Kasumi-1 (cell line): ENCODE measurements at regions not wholly inside any gene's neighbourhood (a gene's known extent, or its start where the extent isn't known, plus 50 kb on each side); places are given as distances from the start of the nearest gene placed in this dataset.
"Not testable (repeated sequence)": the region's sequence is repeated elsewhere in the genome, so short reads cannot be mapped to it uniquely, and the experiment has no call there.

Source experiments
- DNase-seq, 2 experiments: peaks; one replicate each; lab custom pipeline; 2025; lab: John Stamatoyannopoulos, UW

GRCh38 chr15:87477737-87478686, 778.5 kb downstream of the NTRK3 start:
- DNase-seq: no peak

GRCh38 chr15:87477026-87477425, 779.5 kb downstream of the NTRK3 start:
- DNase-seq: no peak

DNA sequence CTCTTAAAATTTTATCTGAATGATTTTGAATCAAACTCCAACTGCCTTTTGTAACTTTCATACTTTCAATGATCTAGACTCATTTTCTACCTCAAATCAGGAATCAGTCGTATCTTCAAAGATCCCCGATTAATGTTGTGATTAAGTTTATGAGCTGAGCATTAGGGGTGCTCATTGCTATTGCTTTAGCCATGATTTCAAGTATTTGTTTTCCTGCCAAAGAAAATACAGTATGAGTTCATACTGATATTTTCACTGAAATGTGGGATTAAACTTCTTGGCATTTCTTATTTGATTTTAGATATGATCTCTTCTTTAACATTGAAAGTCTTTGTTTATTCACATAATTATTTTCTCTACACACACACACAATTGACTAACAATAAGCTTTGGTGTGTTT, 785.6 kb downstream of the NTRK3 start:
- DNase-seq: no peak

GRCh38 chr15:87463956-87464355, 792.6 kb downstream of the NTRK3 start:
- DNase-seq: not testable (repeated sequence)

DNA sequence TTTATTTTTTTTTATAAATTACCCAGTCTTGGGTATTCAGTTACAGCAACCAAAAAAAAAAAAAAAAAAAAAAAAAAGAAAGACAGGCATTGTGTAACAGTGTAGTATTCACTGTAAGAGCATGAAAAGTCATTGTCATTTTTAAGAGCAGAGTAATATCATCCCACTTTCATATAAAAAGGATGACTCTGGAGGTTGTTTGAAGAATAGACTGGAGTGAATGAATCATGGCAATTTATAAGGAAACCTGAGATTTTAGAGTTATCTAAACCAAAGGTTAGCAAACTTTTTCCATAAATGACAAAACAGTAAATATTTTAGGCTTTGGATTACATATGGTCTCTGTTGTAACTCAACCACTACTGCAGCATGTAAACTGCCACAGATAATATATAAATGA, 794.9 kb downstream of the NTRK3 start:
- no peak for DNase-seq

GRCh38 chr15:87454860-87455259, 801.7 kb downstream of the NTRK3 start:
- no peak for DNase-seq

- DNase-seq: no peak
These were observed 806.2 kb downstream of the NTRK3 start for GRCh38 chr15:87450314-87450713.

GRCh38 chr15:87439090-87439489, 817.4 kb downstream of the NTRK3 start:
- no peak for DNase-seq

GRCh38 chr15:87433871-87434270, 822.7 kb downstream of the NTRK3 start:
- no peak for DNase-seq

DNA sequence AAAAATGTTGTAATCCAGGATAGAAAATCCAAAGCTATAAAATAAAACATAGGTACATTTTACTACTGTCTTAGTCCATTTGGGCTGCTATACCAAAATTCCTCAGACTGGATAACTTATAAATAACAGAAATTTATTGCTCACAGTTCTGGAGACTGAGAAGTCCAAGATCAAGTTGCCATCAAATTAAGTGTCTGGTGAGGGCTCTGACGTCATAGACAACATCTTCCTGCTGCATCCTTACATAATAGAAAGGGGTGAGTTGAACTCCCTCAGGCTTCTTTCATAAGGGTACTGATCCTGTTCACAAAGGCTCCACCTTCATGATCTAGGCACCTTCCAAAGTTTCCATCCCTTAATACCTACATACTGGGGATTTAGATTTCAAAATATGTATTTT, 826.8 kb downstream of the NTRK3 start:
- no peak for DNase-seq

- DNase-seq: no peak
These were observed 836.5 kb downstream of the NTRK3 start for GRCh38 chr15:87420017-87420416.

- no peak for DNase-seq
These were observed 837.2 kb downstream of the NTRK3 start for GRCh38 chr15:87419344-87419743.

GRCh38 chr15:87416591-87417257, 839.8 kb downstream of the NTRK3 start:
- DNase-seq: no peak

DNA sequence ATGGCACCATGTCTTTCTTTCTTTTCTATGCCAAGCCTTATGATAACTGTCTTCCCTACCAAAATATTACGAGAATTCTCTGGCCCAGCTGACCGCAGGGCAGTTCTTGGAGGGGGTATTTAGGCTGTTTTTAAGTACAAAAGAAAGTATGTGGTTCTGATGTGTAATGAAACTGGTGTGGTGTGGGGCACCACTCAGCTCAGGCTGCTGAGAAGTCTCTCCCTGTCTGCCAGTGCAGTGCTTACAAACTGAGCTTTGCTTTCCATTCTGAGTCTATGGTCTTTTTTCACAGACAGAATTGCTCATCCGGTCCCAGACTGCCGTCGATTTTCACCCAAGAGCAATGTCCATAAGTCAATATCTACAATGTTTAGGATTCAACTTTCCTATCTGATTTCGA, 847.6 kb downstream of the NTRK3 start:
- no peak for DNase-seq

DNA sequence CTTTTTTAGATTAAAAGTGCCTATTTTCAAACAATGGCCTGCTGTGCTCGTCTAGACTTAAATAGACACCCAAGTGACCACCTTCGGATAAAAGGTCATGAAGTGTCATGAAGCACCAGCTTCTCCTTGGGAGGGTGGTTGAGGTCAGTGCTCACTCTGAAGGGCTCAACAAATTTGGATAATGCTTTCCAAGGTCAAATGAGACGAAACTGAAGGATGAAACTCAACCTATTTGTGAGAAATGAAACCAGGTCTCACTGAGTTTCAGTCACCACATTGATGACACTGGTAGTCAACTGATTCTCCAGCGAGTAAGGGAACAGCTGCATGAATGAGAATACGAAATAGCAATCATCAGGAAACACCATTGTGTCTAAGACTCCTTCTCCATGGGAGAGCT, 852.6 kb downstream of the NTRK3 start:
- no peak for DNase-seq

DNA sequence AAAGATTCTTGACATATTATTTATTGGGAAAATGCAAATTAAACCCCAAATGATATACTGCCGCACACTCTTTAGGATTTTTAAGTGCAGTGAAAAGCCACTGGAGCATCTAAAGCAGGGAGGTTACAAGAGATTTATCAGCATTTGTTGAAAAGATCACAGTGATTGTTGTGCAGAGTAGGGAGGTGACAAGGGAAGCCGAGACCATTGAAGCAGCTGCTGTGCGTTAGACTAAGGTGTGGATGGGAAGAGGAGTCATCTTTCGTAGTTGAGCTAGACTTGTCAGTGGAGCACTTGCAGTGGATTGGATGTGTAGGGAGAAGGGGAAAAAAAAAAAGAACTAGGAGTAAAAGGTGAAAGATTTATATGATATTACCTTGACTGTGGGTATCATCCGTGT, 854.6 kb downstream of the NTRK3 start:
- DNase-seq: no peak

GRCh38 chr15:87394676-87395075, 861.9 kb downstream of the NTRK3 start:
- DNase-seq: no peak

GRCh38 chr15:87387766-87388165, 868.8 kb downstream of the NTRK3 start:
- no peak for DNase-seq

DNA sequence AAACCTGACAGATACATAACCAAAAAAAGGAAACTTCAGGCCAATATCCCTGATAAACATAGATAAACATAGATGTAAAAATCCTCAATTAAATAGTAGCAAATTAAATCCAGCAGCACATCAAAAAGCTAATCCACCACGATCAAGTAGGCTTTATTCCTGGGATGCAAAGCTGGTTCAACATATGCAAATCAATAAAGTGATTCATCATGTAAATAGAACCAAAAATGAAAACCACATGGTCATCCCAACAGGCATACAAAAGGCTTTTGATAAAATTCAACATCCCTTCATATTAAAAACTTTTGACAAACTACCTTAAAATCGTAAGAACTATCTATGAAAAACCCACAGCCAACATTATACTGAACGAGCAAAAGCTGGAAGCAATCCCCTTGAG, 882.2 kb downstream of the NTRK3 start:
- DNase-seq: no peak

DNA sequence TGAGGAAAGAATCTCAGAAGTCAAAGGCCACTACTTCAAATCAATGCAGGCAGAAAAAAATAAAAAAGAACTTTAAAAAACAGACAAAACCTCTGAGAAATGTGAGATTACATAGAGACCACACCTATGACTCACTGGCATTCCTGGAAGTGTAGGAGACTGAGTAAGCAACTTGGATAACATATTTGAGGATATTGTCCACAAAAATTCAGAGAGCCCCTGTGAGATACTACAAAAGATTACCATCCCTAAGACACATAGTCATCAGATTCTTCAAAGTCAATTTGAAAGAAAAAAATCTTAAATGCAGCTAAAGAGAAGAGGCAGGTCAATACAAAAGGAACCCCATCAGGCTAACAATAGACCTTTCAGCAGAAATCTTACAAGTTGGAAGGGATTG, 887.3 kb downstream of the NTRK3 start:
- no peak for DNase-seq

GRCh38 chr15:87368511-87368910, 888.0 kb downstream of the NTRK3 start:
- DNase-seq: no peak

GRCh38 chr15:87365186-87365585, 891.4 kb downstream of the NTRK3 start:
- no peak for DNase-seq

DNA sequence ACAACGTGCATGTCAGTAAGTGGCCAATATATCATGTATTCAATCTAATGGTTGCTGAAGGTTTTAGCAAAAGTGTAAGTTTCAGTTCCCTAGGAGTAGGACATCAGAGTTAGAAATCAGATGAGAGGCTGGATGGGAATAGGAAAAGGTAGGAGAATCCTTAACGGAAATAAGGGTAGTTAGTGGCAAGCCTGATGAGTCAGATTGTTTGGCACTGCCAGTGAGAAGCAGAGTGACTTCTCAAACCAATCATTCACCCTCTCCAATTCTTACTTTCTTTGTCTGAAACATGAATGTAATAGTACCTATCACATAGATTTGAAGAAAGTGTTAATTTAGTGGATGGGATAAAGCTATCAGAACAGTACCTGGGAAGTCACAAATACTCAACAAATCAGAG, 894.0 kb downstream of the NTRK3 start:
- DNase-seq: no peak
